AG04450 (cell line): ENCODE measurements at regions not wholly inside any gene's neighbourhood (a gene's known extent, or its start where the extent isn't known, plus 50 kb on each side); places are given as distances from the start of the nearest gene placed in this dataset.

Source experiments
- CTCF ChIA-PET: fragments of 300-600, 350-600 bp; formaldehyde crosslinking; extraction: SDS; loops from one replicate; lab custom pipeline; 2022; ENCODE audit warnings: antibody characterized with exemption, inconsistent platforms; lab: Charles Lee
- POLR2A ChIA-PET: fragments of 350-600 bp; formaldehyde crosslinking; extraction: SDS; loops from one replicate; lab custom pipeline; 2021; ENCODE audit warnings: antibody characterized with exemption, inconsistent platforms; lab: Yijun Ruan, JAX
- DNase-seq: peaks from one replicate; pipeline ENCODE4 v3.0.0-alpha.2; 2011; ENCODE audit warnings: low read depth, low spot score
- H3K27ac ChIP-seq: one replicate; pipeline ENCODE4 v1.5.1; 2012; ENCODE audit warnings: low read depth, low read length, control low read depth
- H3K27me3 ChIP-seq: one replicate; pipeline ENCODE4 v1.6.0; 2012; ENCODE audit warnings: low read length; ENCODE audit not compliant: control insufficient read depth, insufficient read depth
- H3K4me3 ChIP-seq: 2 replicates; pipeline ENCODE4 v1.5.1; 2011; ENCODE audit warnings: mild to moderate bottlenecking, low read depth, low read length, control low read depth
- H3K9me3 ChIP-seq: 2 replicates; pipeline ENCODE4 v1.5.1; 2012; ENCODE audit warnings: low read length; ENCODE audit not compliant: control insufficient read depth, insufficient read depth
- CTCF ChIP-seq: IDR thresholded peaks from 2 replicates; pipeline ENCODE4 v1.5.1; 2011; ENCODE audit warnings: low read depth, low read length, control low read depth, inconsistent platforms

DNA sequence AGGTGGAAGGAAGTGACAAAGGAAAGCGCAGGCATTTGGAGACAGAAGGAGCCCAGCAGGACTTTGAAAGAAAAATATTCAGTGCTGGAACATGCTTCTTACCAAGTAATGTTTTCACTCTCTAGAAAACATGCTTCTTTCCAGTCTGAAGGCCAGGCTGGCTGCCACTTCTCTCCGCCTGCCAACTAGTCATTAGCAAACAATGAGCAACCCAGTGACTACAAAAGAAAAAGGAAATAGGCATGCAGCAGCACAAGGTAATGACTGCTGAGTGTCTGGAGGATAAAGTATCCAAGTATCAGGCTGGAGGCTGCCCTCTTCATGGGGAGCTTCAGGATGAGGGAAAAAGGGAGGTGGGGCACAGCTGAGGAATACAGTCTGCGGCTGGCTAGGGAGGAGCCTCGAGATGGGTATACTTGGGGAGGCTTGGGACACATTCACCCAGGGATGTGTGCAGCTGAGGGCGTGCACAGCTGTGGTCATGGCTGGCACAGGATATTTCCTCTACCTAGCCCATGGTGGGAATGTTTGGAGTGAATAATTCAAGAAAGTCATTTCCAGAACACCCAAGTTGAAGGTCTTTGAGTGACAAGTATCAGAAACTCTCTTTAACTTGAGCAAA is 161.5 kb upstream of the KIF2A start:
- no peaks in the 10 kb centered on the region for H3K9me3 ChIP-seq
- no peak for TF ChIP-seq CTCF
- CTCF ChIA-PET = interaction anchor here (0.9 to 1.5 kb wide), 7 partner anchors 9 to 1185 kb away, joined by 3 to 18 read pairs (median 9); no protein-coding TSS in a partner anchor
- POLR2A ChIA-PET = no interaction called here
- H3K27ac ChIP-seq = no peak overlapping the region
- peaks cover 3% of the 10 kb centered on the region for H3K27me3 ChIP-seq
- H3K4me3 ChIP-seq = no peak overlapping the region
- DNase-seq = no peak

GRCh38 chr5:62149879-62150278 is 156.1 kb upstream of the KIF2A start:
- DNase-seq = no peak
- Histone ChIP-seq H3K27me3 (no peaks in the 10 kb centered on the region), H3K4me3 (no peak overlapping the region), H3K27ac (no peak overlapping the region), H3K9me3 (no peaks in the 10 kb centered on the region)
- CTCF ChIA-PET = no interaction called here
- POLR2A ChIA-PET = no interaction called here
- no peak for TF ChIP-seq CTCF

DNA sequence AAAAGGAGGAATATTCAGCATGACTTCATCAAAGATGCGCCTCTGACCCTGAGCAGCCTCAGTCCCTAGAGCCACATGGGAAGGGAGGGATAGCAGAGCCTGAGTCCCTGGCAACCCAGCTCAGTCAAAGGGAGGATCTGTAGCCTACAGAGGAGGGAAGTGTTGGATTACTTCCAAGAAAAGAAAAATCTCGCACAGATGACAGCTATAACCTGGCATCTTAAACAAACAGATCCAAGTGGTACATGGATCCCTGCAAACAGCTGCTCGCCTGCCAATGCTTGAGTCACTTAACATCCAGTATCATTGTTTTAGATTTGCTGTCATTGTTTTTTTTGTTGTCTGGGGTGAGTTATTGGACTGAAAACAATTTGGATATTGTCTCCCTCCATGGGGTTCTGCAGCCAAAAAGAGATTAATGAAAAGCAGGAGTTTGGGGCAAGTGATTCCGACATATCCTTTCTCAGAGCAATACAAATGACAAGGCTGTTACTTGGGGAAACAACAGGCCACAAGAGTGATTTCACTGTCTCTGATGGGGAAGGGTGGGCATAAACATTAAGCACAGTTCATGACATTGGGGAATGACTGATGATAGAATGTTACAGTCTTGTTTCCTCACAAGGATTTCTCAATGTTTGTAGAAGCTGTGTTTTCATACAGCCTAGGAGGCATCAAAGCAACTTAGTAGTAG is 153.5 kb upstream of the KIF2A start:
- ChIA-PET POLR2A (no interaction called here), CTCF (interaction anchor here (3.6 kb wide), 1 partner anchor 9 kb away, joined by 18 read pairs; no protein-coding TSS in a partner anchor)
- TF ChIP-seq CTCF = no peak
- no peaks in the 10 kb centered on the region for H3K27me3 ChIP-seq
- H3K4me3 ChIP-seq = no peak overlapping the region
- H3K9me3 ChIP-seq = no peaks in the 10 kb centered on the region
- no peak for DNase-seq
- H3K27ac ChIP-seq = no peak overlapping the region

DNA sequence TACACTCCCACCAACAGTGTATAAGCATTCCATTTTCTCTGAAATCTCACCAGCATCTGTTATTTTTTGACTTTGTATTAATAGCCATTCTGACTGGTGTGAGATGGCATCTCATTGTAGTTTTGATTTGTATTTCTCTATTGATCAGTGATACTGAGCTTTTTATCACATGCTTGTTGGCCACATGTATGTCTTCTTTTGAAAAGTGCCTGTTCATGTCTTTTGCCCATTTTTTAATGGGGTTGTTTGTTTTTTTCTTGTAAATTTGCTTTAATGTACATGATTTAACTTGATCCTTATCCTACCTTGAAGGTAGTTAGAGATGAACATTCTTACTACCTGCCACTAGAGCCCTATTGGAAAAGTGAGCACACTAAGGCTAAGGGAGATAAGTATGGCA is 151.2 kb upstream of the KIF2A start:
- POLR2A ChIA-PET = no interaction called here
- TF ChIP-seq CTCF = no peak
- Histone ChIP-seq H3K4me3 (no peak overlapping the region), H3K27me3 (no peaks in the 10 kb centered on the region), H3K9me3 (no peaks in the 10 kb centered on the region), H3K27ac (no peak overlapping the region)
- no peak for DNase-seq
- CTCF ChIA-PET = interaction anchor here (3.6 kb wide), 1 partner anchor 11 kb away, joined by 18 read pairs; no protein-coding TSS in a partner anchor

DNA sequence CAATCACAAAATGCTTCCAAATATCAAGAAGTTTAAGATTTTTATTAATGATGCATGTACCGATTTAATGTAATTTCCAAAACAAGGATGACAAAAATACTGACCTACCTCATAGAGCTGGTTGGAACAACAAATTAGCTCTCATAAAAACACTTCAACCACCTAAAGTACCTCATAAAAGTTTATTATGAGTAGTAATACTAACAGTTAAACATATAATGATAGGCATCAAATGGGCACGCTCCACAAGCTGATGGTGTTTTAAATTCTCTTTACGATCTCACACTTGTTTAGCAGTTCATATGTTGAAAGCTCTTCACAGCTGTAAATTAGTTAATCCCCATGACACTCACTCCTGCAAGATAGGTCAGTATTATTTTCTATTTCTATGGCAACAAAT is 150.0 kb upstream of the KIF2A start:
- no peaks in the 10 kb centered on the region for H3K27me3 ChIP-seq
- no peak for DNase-seq
- no peaks in the 10 kb centered on the region for H3K9me3 ChIP-seq
- no peak overlapping the region for H3K4me3 ChIP-seq
- no peak overlapping the region for H3K27ac ChIP-seq
- CTCF ChIA-PET = interaction anchor here (1.4 kb wide), 1 partner anchor 13 kb away, joined by 5 read pairs; no protein-coding TSS in a partner anchor
- no peak for TF ChIP-seq CTCF
- POLR2A ChIA-PET = no interaction called here
